ENCODE measurements at regions not wholly inside any gene's neighbourhood (a gene's known extent, or its start where the extent isn't known, plus 50 kb on each side); places are given as distances from the start of the nearest gene placed in this dataset.

- Histone ChIP-seq H3K27me3 (ENCODE audit: insufficient read depth) (no peaks in the 10 kb centered on the region), H3K9me2 (no peaks in the 10 kb centered on the region), H3K36me3 (replicated peaks in 1 of 2; ENCODE audit: control insufficient read depth in 1 of 2, insufficient read depth in 2 of 2, low read length in 1 of 2) (no peaks in the 10 kb centered on the region), H3K9ac (no peak overlapping the region), H3K27ac (ENCODE audit: low read depth in 2 of 2, low read length in 1 of 2) (no peak overlapping the region), H2AFZ (ENCODE audit: low read depth) (no peak overlapping the region), H3F3A (replicated peaks; ENCODE audit: insufficient read depth) (no peaks in the 10 kb centered on the region), H3K4me3 (ENCODE audit: low read depth in 2 of 2, low read length in 1 of 2) (no peak overlapping the region), H3K9me3 (no peaks in the 10 kb centered on the region), H4K20me1 (ENCODE audit: insufficient read depth) (no peaks in the 10 kb centered on the region), H3K4me1 (ENCODE audit: control insufficient read depth in 1 of 2, insufficient read depth in 2 of 2, low read depth in 1 of 2, low read length in 1 of 2) (no peaks in the 10 kb centered on the region), H3K79me2 (ENCODE audit: insufficient read depth) (no peaks in the 10 kb centered on the region), H3K4me2 (no peak overlapping the region)
- DNase-seq, result no peak
- TF ChIP-seq RFX5 (IDR thresholded peaks at IDR 0.05; ENCODE audit: low read length), result no peak
- TF ChIP-seq YY1 (IDR thresholded peaks at IDR 0.05; ENCODE audit: low read depth), result no peak
- TF ChIP-seq RCOR1 (IDR thresholded peaks at IDR 0.05; ENCODE audit: low read length), result no peak
- no peak for TF ChIP-seq ELF1 (IDR thresholded peaks at IDR 0.05)
- no peak for TF ChIP-seq TAF1 (IDR thresholded peaks at IDR 0.05; ENCODE audit: borderline replicate concordance, low read depth, low read length)
- no peak for TF ChIP-seq EP300 (IDR thresholded peaks at IDR 0.05; ENCODE audit: borderline replicate concordance in 1 of 2, low read depth in 1 of 2, low read length in 1 of 2)
- TF ChIP-seq GABPA (IDR thresholded peaks at IDR 0.05; ENCODE audit: low read depth), result no peak
- no peak for TF ChIP-seq FOXM1 (IDR thresholded peaks at IDR 0.05; ENCODE audit: low read depth)
- TF ChIP-seq SIN3A (IDR thresholded peaks at IDR 0.05; ENCODE audit: borderline replicate concordance, low read depth, low read length), result no peak
- no peak for TF ChIP-seq NFIC (IDR thresholded peaks at IDR 0.05; ENCODE audit: borderline replicate concordance)
- no peak for TF ChIP-seq RAD21 (IDR thresholded peaks at IDR 0.05; ENCODE audit: low read length)
- TF ChIP-seq PBX3 (IDR thresholded peaks at IDR 0.05), result no peak
- no peak for TF ChIP-seq EZH2phosphoT487 (IDR thresholded peaks at IDR 0.05; ENCODE audit: borderline replicate concordance, low read depth)
- no peak for TF ChIP-seq SMC3 (IDR thresholded peaks at IDR 0.05; ENCODE audit: low read depth, low read length)
- no peak for TF ChIP-seq MEF2A (IDR thresholded peaks at IDR 0.05; ENCODE audit: borderline replicate concordance, low read depth)
- TF ChIP-seq JUND (IDR thresholded peaks at IDR 0.05), result no peak
- no peak for TF ChIP-seq FOXJ3 (CRISPR knock-in tag; IDR thresholded peaks at IDR 0.05)
- TF ChIP-seq TCF12 (IDR thresholded peaks at IDR 0.05), result no peak
- no peak for TF ChIP-seq FOSL2 (IDR thresholded peaks at IDR 0.05; ENCODE audit: borderline replicate concordance, low read depth)
- ChIA-PET POLR2A (no interaction called here), CTCF (no interaction called here)
Measured at GRCh38 chr11:92002568-92002967, 222.1 kb upstream of the FAT3 start.

DNA sequence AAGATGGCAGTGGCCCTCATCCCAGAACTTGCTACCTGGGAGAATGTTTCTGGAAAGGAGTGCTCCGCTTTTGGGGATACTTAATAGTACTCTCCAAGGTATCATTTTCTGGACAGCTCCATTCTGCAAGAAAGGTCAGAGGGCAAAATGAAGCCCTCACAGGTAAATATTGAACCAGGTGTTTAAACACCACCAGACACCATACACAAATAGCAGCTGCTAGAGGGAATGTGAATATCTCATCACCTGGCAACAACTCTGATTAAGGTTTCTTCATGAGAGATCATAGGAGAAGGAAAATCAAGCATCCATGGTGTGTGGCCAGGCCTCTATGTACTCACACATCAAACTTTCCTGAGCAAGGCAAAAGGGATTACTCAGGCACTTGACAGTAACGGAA is 226.1 kb upstream of the FAT3 start:
- H2AFZ ChIP-seq (ENCODE audit: low read depth), result no peak overlapping the region
- ChIA-PET POLR2A (no interaction called here), CTCF (no interaction called here)
- H3K27me3 ChIP-seq (ENCODE audit: insufficient read depth), result no peaks in the 10 kb centered on the region
- no peaks in the 10 kb centered on the region for H3F3A ChIP-seq (replicated peaks; ENCODE audit: insufficient read depth)
- no peaks in the 10 kb centered on the region for H3K9me3 ChIP-seq
- no peak overlapping the region for H3K4me3 ChIP-seq (ENCODE audit: low read depth in 2 of 2, low read length in 1 of 2)
- TF ChIP-seq JUND (IDR thresholded peaks at IDR 0.05), result no peak
- TF ChIP-seq PBX3 (IDR thresholded peaks at IDR 0.05), result no peak
- no peak for TF ChIP-seq FOSL2 (IDR thresholded peaks at IDR 0.05; ENCODE audit: borderline replicate concordance, low read depth)
- TF ChIP-seq YY1 (IDR thresholded peaks at IDR 0.05; ENCODE audit: low read depth), result no peak
- no peak for TF ChIP-seq GABPA (IDR thresholded peaks at IDR 0.05; ENCODE audit: low read depth)
- TF ChIP-seq NRF1 (IDR thresholded peaks at IDR 0.05; ENCODE audit: low read depth, low read length), result no peak
- TF ChIP-seq GATA2 (CRISPR knock-in tag; IDR thresholded peaks at IDR 0.05), result no peak
- no peak for TF ChIP-seq RXRA (IDR thresholded peaks at IDR 0.05; ENCODE audit: borderline replicate concordance, low read depth)
- no peaks in the 10 kb centered on the region for H3K36me3 ChIP-seq (replicated peaks in 1 of 2; ENCODE audit: control insufficient read depth in 1 of 2, insufficient read depth in 2 of 2, low read length in 1 of 2)
- H3K4me1 ChIP-seq (ENCODE audit: control insufficient read depth in 1 of 2, insufficient read depth in 2 of 2, low read depth in 1 of 2, low read length in 1 of 2), result no peaks in the 10 kb centered on the region
- no peak for DNase-seq
- WGBS (ENCODE audit: low lambda C conversion rate), result 84% methylated on average over 2 of the region's 2 CpGs
- no peaks in the 10 kb centered on the region for H3K79me2 ChIP-seq (ENCODE audit: insufficient read depth)
- H3K4me2 ChIP-seq, result no peak overlapping the region
- no peak overlapping the region for H3K27ac ChIP-seq (ENCODE audit: low read depth in 2 of 2, low read length in 1 of 2)
- no peaks in the 10 kb centered on the region for H4K20me1 ChIP-seq (ENCODE audit: insufficient read depth)
- H3K9ac ChIP-seq, result no peak overlapping the region
- H3K9me2 ChIP-seq, result no peaks in the 10 kb centered on the region

Measured in SK-N-SH (cell line).